GM12891 (cell line): ENCODE measurements at regions not wholly inside any gene's neighbourhood (a gene's known extent, or its start where the extent isn't known, plus 50 kb on each side); places are given as distances from the start of the nearest gene placed in this dataset.
"Not testable (repeated sequence)": the region's sequence is repeated elsewhere in the genome, so short reads cannot be mapped to it uniquely, and the experiment has no call there.

Experiments
- DNase-seq: peaks from one replicate; pipeline ENCODE4 v3.0.0; 2011; ENCODE audit warnings: low spot score; ENCODE audit not compliant: insufficient read length
- FAIRE-seq: peaks from 2 replicates; lab custom pipeline; 2011; peaks lifted over from hg19 to GRCh38; lab: Jason Lieb, UNC
- PAX5 ChIP-seq: IDR thresholded peaks from 2 replicates; pipeline ENCODE4 v1.6.1; 2011; ENCODE audit warnings: low read length, moderate library complexity, mild to moderate bottlenecking; ENCODE audit not compliant: insufficient read depth, severe bottlenecking
- POLR2A ChIP-seq: IDR thresholded peaks from 2 replicates; pipeline ENCODE4 v1.6.1; 2011; ENCODE audit warnings: low read depth, low read length, control low read depth
- POLR2AphosphoS5 ChIP-seq: IDR thresholded peaks from 2 replicates; pipeline ENCODE4 v1.6.1; 2011; ENCODE audit warnings: low read depth, low read length, control low read depth
- POU2F2 ChIP-seq: IDR thresholded peaks from 2 replicates; pipeline ENCODE4 v1.6.1; 2011; ENCODE audit warnings: low read depth, mild to moderate bottlenecking, control low read depth, low read length, moderate library complexity
- SPI1 ChIP-seq: IDR thresholded peaks from 2 replicates; pipeline ENCODE4 v1.6.1; 2011; ENCODE audit warnings: low read depth, low read length, control low read depth
- TAF1 ChIP-seq: IDR thresholded peaks from 2 replicates; pipeline ENCODE4 v1.6.1; 2011; ENCODE audit warnings: low read depth, low read length, control low read depth

GRCh38 chrX:128862557-128862956, 660.7 kb downstream of the SMARCA1 start:
- FAIRE-seq (no peak), DNase-seq (no peak)
- no peak for TF ChIP-seq POLR2AphosphoS5
- no peak for TF ChIP-seq SPI1
- TF ChIP-seq PAX5, result no peak
- no peak for TF ChIP-seq POLR2A
- no peak for TF ChIP-seq TAF1
- TF ChIP-seq POU2F2, result no peak

GRCh38 chrX:128848374-128848773, 674.9 kb downstream of the SMARCA1 start:
- DNase-seq (no peak), FAIRE-seq (no peak)
- TF ChIP-seq SPI1 (no peak), POU2F2 (no peak), POLR2AphosphoS5 (no peak), TAF1 (no peak), PAX5 (no peak), POLR2A (no peak)

- no peak for DNase-seq
- FAIRE-seq, result no peak
- no peak for TF ChIP-seq POLR2AphosphoS5
- TF ChIP-seq POLR2A, result no peak
- TF ChIP-seq TAF1, result no peak
- no peak for TF ChIP-seq POU2F2
- no peak for TF ChIP-seq SPI1
- no peak for TF ChIP-seq PAX5
Observed at GRCh38 chrX:128846385-128846784, 676.9 kb downstream of the SMARCA1 start.

GRCh38 chrX:128818690-128819089, 704.6 kb downstream of the SMARCA1 start:
- FAIRE-seq (no peak), DNase-seq (no peak)
- TF ChIP-seq POLR2A (no peak), POU2F2 (no peak), TAF1 (no peak), SPI1 (no peak), PAX5 (no peak), POLR2AphosphoS5 (no peak)

GRCh38 chrX:128816919-128817318, 706.4 kb downstream of the SMARCA1 start:
- TF ChIP-seq PAX5 (no peak), POU2F2 (no peak), SPI1 (no peak), POLR2AphosphoS5 (no peak), TAF1 (no peak), POLR2A (no peak)

GRCh38 chrX:128807367-128807766, 715.9 kb downstream of the SMARCA1 start:
- FAIRE-seq (no peak), DNase-seq (no peak)
- TF ChIP-seq SPI1, result no peak
- TF ChIP-seq PAX5, result no peak
- no peak for TF ChIP-seq POLR2AphosphoS5
- no peak for TF ChIP-seq POLR2A
- no peak for TF ChIP-seq POU2F2
- TF ChIP-seq TAF1, result no peak

More at GRCh38 chrX:128816919-128817318, 706.4 kb downstream of the SMARCA1 start:
- no peak for FAIRE-seq
- DNase-seq, result no peak

GRCh38 chrX:128805236-128805635, 718.1 kb downstream of the SMARCA1 start:
- DNase-seq (no peak), FAIRE-seq (no peak)
- TF ChIP-seq POLR2A (no peak), TAF1 (no peak), POLR2AphosphoS5 (no peak), SPI1 (no peak), PAX5 (no peak), POU2F2 (no peak)

- no peak for FAIRE-seq
- no peak for DNase-seq
- TF ChIP-seq TAF1, result no peak
- no peak for TF ChIP-seq POLR2A
- TF ChIP-seq POLR2AphosphoS5, result no peak
- TF ChIP-seq SPI1, result no peak
- no peak for TF ChIP-seq POU2F2
- no peak for TF ChIP-seq PAX5
Observed at GRCh38 chrX:128804828-128805227, 718.5 kb downstream of the SMARCA1 start.

- DNase-seq, result no peak
- no peak for FAIRE-seq
- no peak for TF ChIP-seq POLR2AphosphoS5
- no peak for TF ChIP-seq POU2F2
- no peak for TF ChIP-seq SPI1
- TF ChIP-seq POLR2A, result no peak
- no peak for TF ChIP-seq PAX5
- TF ChIP-seq TAF1, result no peak
Observed at GRCh38 chrX:128800138-128800537, 723.2 kb downstream of the SMARCA1 start.

- DNase-seq, FAIRE-seq: not testable (repeated sequence)
Observed at GRCh38 chrX:128783139-128783538, 730.9 kb upstream of the ACTRT1 start.
